GM12872 (cell line): ENCODE measurements at regions not wholly inside any gene's neighbourhood (a gene's known extent, or its start where the extent isn't known, plus 50 kb on each side); places are given as distances from the start of the nearest gene placed in this dataset.

ENCODE experiments used
- TF ChIP-seq, protein P1 (sequence below): IDR thresholded peaks from 3 replicates; pipeline ENCODE4 v1.5.1; 2011; ENCODE audit warnings: low read depth, mild to moderate bottlenecking, low read length, moderate library complexity; ENCODE audit not compliant: insufficient read depth

GRCh38 chr17:6343191-6343590 is 91.7 kb downstream of the AIPL1 start:
- TF ChIP-seq, protein P1, sequence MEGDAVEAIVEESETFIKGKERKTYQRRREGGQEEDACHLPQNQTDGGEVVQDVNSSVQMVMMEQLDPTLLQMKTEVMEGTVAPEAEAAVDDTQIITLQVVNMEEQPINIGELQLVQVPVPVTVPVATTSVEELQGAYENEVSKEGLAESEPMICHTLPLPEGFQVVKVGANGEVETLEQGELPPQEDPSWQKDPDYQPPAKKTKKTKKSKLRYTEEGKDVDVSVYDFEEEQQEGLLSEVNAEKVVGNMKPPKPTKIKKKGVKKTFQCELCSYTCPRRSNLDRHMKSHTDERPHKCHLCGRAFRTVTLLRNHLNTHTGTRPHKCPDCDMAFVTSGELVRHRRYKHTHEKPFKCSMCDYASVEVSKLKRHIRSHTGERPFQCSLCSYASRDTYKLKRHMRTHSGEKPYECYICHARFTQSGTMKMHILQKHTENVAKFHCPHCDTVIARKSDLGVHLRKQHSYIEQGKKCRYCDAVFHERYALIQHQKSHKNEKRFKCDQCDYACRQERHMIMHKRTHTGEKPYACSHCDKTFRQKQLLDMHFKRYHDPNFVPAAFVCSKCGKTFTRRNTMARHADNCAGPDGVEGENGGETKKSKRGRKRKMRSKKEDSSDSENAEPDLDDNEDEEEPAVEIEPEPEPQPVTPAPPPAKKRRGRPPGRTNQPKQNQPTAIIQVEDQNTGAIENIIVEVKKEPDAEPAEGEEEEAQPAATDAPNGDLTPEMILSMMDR = no peak

DNA sequence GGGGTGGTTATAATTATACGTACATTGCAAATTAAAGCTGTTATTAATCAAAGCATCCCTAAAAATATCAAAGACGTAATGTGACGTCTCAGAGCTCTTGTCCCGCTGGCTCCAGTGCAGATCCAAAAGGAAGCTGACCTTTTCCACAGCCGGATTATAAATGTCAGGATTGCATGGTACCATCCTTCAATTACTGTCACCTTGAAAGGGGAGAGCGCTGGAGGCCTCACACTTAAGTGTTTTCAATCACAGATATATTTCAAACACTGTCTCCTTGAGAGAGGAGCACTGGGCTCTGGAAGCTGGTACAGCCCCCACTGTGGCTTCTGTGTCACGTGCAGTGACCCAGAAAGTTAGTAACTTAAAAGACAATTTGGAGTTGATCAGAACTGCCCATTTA is 94.2 kb downstream of the AIPL1 start:
- TF ChIP-seq, protein P1 = no peak

DNA sequence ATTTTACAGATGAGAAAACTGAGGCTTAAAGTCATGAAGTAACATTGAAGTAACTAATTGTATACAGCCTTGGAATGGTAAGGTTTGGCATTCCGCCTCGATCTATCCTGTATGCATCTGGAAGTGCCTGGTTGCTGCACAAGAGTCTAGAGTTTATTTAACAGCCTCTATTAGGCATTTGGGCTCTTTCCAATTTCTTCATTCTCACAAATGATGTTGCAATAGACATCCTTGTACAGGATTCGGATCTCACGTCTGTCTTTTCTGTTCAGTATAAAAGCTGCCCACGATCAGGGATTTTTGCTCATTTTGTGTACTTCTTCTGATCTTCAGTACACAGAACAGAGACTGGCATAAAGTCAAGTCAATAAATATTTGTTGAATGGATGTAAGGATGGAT is 100.5 kb downstream of the AIPL1 start:
- TF ChIP-seq, protein P1 = no peak

GRCh38 chr17:6330936-6331335 is 104.0 kb downstream of the AIPL1 start:
- TF ChIP-seq, protein P1 = no peak

- TF ChIP-seq, protein P1 = no peak
Measured at GRCh38 chr17:6328279-6328678, 106.6 kb downstream of the AIPL1 start.

- TF ChIP-seq, protein P1 = no peak
Measured at GRCh38 chr17:6327007-6327406, 107.9 kb downstream of the AIPL1 start.

GRCh38 chr17:6326483-6326882 is 108.4 kb downstream of the AIPL1 start:
- TF ChIP-seq, protein P1 = no peak

DNA sequence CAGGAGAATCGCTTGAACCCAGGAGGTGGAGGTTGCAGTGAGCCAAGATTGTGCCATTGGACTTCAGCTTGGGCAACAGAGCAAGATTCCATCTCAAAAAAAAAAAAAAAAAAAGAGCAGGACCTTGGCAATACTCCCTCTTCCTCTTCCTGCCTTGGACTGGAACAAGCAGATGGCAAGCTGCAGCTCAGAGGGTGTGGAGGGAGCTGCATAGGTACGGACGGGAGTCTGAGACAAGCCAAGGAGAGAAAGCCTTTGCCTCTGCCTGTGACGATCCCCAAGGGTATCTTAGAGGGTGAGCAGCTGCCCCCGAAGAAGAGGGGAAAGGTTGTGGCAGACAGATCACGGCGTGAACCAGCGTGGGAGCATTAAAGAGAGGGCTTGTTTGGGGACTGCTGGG is 109.2 kb downstream of the AIPL1 start:
- TF ChIP-seq, protein P1 = no peak
